NCI-H2227 treated with DMSO at 0.1 percent for 48 hours (cell line): ENCODE measurements at regions not wholly inside any gene's neighbourhood (a gene's known extent, or its start where the extent isn't known, plus 50 kb on each side); places are given as distances from the start of the nearest gene placed in this dataset.
"Not testable (repeated sequence)": the region's sequence is repeated elsewhere in the genome, so short reads cannot be mapped to it uniquely, and the experiment has no call there.

Source experiments
- DNase-seq: peaks from one replicate; lab custom pipeline; 2025; lab: John Stamatoyannopoulos, UW

DNA sequence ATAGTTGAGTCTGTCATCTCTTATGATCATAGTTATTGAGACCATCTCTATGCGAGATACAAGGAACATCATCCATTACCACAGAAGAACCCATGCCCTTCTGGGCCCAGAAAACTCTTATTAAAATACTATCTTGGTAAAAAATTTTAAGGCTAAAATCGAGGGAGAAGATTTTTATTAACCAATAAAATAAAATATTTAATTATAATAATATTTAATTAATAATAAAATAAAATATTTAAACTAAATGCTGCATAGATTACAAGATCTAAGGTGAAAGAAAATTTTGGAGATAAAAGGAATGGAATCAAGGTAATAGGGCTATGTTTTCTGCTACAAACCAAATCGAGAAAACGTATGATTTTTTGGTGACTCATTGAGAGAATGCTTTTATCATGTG, 540.2 kb downstream of the KCNH5 start:
- no peak for DNase-seq

- DNase-seq, result not testable (repeated sequence)
Measured at GRCh38 chr14:62521309-62521708, 523.9 kb downstream of the KCNH5 start.

DNA sequence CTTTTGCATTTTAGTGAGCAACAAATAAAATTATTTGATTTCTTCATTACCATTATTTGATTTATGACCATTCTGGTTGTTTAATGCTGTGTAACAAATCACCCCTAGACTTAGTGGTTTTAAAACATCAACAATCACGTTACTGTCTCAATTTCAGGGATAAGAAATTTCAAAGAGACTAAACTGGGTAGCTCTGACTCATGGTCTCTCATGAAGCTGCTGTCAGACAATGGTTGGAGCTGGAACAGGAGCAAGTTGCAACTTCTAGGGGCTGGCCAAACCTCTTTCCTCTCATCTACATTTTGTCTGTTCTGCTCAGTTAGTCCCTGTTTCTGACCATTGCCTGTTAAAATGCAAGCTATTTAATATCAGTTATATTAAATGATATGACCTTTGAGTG, 517.0 kb downstream of the KCNH5 start:
- DNase-seq, result no peak

GRCh38 chr14:62532181-62532580, 513.1 kb downstream of the KCNH5 start:
- DNase-seq, result no peak

DNA sequence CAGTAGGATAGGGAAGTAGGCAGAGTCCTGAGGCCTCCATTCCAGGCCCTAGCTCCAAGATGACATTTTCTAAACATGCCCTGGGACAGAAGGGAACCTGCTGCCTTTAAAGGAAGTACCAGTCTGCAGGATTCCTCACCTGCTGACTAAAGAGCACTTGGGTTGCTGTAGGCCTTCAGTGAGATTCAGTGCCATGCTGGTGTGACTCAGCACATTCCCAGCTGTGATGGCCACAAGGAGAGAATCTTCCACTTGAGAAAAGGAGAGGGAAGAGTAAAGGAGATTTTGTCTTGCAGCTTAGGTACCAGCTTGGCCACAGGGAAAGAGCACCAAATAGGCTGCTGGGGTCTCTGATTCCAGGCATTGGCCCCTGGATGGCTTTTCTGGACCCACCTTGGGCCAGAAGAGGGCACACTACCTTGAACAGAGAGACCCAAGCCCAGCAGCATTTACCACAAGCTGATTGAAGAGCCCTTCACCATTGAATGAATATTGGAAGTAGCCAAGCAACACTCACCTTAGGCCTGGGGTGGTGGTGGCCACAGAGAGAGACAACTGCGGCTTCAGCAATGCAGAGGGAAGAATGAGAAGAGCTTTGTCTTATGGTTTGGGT, 498.3 kb downstream of the KCNH5 start:
- DNase-seq, result no peak

- DNase-seq, result no peak
Measured at GRCh38 chr14:62557416-62557815, 487.8 kb downstream of the KCNH5 start.

DNA sequence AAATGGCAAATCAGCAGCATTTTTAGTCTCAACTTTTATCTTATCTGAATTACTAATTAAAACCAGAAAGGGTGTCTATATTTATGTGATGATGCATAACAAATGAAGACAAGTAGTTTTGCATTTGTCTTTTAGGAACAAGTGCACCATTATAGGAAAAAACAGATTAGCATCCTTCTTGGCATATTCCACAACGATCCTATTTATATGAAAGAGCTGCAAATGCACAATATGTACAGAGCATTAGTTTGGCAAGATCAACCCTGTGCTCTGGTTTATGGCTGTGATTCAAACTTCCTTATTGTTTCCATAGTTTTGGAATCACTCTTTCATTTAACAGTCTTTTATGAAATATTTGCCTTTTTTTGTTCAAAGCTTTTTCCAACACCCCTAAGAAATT, 486.8 kb downstream of the KCNH5 start:
- DNase-seq, result no peak

- no peak for DNase-seq
Measured at GRCh38 chr14:62585247-62585646, 460.0 kb downstream of the KCNH5 start.

- no peak for DNase-seq
Measured at GRCh38 chr14:62592877-62593276, 452.4 kb downstream of the KCNH5 start.

- DNase-seq, result no peak
Measured at GRCh38 chr14:62597143-62597542, 448.1 kb downstream of the KCNH5 start.

DNA sequence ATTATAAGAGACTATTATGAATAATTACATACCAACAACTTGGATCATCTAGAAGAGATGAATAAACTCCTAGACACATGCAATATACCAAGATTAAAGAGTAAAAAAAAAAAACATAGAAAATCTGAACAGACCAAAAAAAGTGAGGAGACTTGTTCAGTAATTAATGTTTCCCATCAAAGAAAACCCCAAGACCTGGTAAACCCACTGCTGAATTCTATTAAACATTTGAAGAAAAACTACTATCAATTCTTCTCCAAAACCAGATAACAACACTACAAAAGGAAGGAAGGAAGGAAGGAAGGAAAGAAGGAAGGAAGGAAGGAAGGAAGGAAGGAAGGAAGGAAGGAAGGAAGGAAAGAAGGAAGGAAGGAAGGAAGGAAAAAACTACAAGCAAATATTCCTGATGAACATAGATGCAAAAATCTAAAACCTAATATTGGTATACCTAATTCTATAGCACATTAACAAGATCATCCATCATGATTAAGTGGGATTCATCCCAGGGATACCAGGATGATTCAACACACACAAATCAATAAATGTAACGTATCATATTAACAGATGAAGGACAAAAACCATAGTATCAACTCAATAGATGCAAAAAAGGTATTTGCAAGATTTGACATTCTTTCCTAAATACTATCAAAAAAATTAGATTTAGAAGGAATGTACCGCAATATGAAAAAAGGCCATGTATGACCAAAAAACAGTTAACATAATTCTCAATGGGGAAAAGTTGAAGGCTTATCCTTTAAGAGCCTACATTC, 445.5 kb downstream of the KCNH5 start:
- DNase-seq, result no peak

- DNase-seq, result no peak
Measured at GRCh38 chr14:62602712-62603111, 442.5 kb downstream of the KCNH5 start.

DNA sequence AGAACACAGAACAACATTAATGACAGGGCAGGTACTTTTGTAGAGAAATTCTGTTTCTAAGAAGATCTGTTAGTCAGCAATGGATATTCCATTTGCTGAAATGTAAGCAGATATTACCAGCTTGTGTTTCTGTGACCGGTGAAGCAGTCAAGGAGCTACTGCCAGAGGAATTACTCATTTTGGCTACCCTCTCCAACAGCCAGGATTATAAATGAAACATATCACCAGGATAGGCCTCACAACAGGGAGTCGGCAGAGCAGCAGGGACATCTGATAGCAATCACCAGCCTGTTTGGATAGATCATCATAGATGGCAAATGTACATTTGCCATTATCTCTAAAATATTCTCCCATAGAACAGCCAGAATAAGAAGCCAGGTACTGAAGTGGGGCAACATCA, 440.7 kb downstream of the KCNH5 start:
- DNase-seq, result no peak

DNA sequence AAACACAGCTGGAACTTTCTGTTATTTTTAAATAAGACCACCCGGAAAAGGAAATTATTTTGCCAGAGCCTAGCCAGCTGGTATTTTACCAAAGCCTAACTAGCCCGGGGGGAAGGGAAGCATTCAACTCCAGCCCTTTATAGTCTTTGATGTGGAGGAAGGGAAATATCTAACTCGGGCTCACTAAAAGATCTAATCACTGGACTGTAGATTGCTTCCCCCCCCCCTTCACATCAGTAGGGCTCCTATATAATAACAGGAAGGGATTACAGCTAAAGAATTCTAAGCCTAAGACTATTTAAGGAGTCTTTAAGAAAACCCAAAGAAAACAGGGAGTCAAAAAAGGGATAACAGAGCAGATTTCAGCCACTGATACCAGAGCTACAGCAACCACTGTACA, 431.1 kb downstream of the KCNH5 start:
- DNase-seq, result no peak

GRCh38 chr14:62616668-62617067, 428.6 kb downstream of the KCNH5 start:
- no peak for DNase-seq

DNA sequence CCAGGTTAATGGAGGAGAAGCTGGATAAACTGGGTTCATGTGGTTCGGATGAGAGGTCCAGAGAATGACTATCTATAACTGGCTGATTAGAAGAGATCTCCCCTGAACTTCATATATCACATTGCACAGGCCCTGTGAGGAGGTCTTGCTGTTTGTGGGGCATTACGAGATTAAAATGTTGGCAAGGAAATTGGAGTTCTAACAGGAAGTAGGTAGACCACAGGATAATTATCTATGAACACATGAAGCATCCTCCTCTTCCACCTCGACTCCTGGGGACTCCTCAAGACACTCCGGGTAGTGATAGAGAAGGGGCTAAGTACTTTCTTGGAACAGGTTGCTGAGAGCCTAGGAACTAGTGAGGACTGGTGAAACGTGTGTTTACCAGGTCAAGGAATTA, 418.8 kb downstream of the KCNH5 start:
- no peak for DNase-seq

- no peak for DNase-seq
Measured at GRCh38 chr14:62629176-62629725, 416.0 kb downstream of the KCNH5 start.

DNA sequence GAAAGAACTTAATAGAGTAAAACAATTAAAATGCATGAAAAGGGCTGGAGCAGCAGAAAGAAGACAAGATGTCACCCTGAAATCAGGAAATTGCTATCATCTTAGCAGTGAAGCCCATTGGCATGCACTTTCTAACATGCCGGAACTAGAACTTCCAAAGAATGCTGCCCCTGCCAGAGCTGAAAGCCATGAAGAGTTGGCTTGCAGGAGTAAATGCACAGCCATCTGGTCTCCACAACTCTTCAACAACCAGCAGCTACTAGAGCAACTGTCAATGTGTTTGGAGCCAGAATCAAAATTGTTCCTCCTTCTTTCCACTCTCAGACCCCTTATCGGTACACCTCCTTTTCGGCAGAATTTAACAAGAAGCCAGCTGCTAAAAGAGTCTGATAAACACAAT, 414.1 kb downstream of the KCNH5 start:
- no peak for DNase-seq

DNA sequence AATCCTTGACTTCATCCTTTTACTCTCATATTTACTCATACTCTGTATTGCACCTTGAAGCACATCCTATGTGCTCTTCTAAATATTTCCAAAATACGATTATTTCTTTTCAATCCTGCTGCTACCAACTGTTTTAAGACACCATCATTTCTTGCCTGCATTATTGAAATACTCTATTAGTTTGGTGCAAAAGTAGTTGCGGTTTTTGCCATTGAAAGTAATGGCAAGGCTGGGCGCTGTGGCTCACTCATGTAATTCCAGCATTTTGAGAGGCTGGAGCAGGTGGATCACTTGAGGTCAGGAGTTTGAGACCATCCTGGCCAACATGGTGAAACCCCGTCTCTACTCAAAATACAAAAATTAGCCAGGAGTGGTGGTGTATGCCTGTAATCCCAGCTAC, 412.5 kb downstream of the KCNH5 start:
- DNase-seq, result no peak

DNA sequence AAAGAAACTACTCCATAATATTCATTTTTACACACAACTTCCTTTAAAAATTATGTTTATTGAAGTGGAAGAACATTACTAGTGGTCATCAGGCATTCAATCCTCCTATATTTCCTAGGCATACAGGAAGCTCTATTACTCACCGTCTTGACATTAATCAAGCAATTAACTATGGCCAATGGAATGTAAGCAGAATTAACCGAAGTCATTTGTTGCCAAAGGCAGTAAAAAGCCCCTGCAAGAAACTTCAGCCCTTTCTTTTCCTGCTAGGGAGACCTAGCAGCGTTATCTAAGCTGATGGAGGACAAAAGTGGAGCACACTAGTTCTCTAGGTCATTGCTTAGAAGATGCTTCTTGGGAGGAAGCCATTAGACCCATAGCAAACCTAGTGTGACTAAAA, 399.6 kb downstream of the KCNH5 start:
- DNase-seq, result no peak
